Caco-2 (cell line): ENCODE measurements at regions not wholly inside any gene's neighbourhood (a gene's known extent, or its start where the extent isn't known, plus 50 kb on each side); places are given as distances from the start of the nearest gene placed in this dataset.

Experiments used
- BruUV-seq: library from RNA; stranded (reverse); fragments of 400-500 nt; replicated peaks from 2 replicates; lab custom pipeline; 2021; lab: Mats Ljungman, UMichigan
- CTCF ChIA-PET: fragments of 300-600 bp; sonication (Branson Sonifier 250); formaldehyde crosslinking; loops from one replicate; lab custom pipeline; 2022; ENCODE audit warnings: antibody characterized with exemption; lab: Charles Lee
- POLR2A ChIA-PET: fragments of 300-600 bp; sonication (Branson Sonifier 250); formaldehyde crosslinking; loops from one replicate; lab custom pipeline; 2022; ENCODE audit warnings: antibody characterized with exemption; lab: Charles Lee
- DNase-seq, 2 experiments: peaks; one replicate each; pipeline versions ENCODE4 v3.0.0 to v3.0.0-alpha.2; 2020 to 2022
- H3K27me3 ChIP-seq: replicated peaks from 2 replicates; pipeline ENCODE4 v1.6.0; 2011; ENCODE audit warnings: low read length; ENCODE audit not compliant: control insufficient read depth, insufficient read depth
- H3K36me3 ChIP-seq: 2 replicates; pipeline ENCODE4 v1.5.1; 2011; ENCODE audit warnings: low read length; ENCODE audit not compliant: control insufficient read depth, insufficient read depth
- H3K4me1 ChIP-seq: fragments of 250-450 bp; sonication (Bioruptor Pico); 2 replicates; pipeline ENCODE4 v1.5.1; 2020; ENCODE audit warnings: mild to moderate bottlenecking
- H3K4me3 ChIP-seq: 2 replicates; pipeline ENCODE4 v1.5.1; 2011; ENCODE audit warnings: low read depth, mild to moderate bottlenecking, control low read depth, low read length
- H3K9me3 ChIP-seq: fragments of 250-450 bp; sonication (Bioruptor Pico); 2 replicates; pipeline ENCODE4 v1.5.1; 2020; ENCODE audit warnings: mild to moderate bottlenecking, moderate library complexity
- H3K27ac Mint-ChIP-seq: one replicate; pipeline ENCODE4 v1.8.0; 2022; ENCODE audit warnings: mixed read lengths; ENCODE audit not compliant: unreplicated experiment
- H3K27me3 Mint-ChIP-seq: one replicate; pipeline ENCODE4 v1.8.0; 2022; ENCODE audit warnings: mixed read lengths; ENCODE audit not compliant: insufficient read depth, unreplicated experiment
- H3K36me3 Mint-ChIP-seq: one replicate; pipeline ENCODE4 v1.8.0; 2022; ENCODE audit warnings: mild to moderate bottlenecking, mixed read lengths; ENCODE audit not compliant: insufficient read depth, unreplicated experiment
- H3K4me1 Mint-ChIP-seq: one replicate; pipeline ENCODE4 v1.8.0; 2022; ENCODE audit warnings: low read depth, mixed read lengths; ENCODE audit not compliant: unreplicated experiment
- H3K4me3 Mint-ChIP-seq: one replicate; pipeline ENCODE4 v1.8.0; 2022; ENCODE audit warnings: mild to moderate bottlenecking, moderate library complexity, mixed read lengths; ENCODE audit not compliant: unreplicated experiment
- H3K9me3 Mint-ChIP-seq: one replicate; pipeline ENCODE4 v1.8.0; 2022; ENCODE audit warnings: mixed read lengths; ENCODE audit not compliant: unreplicated experiment
- intact Hi-C: fragments of 100-400 bp; cut with micrococcal nuclease; formaldehyde crosslinking; loops from one replicate; pipeline ENCODE4 v1.10.0; 2022; ENCODE audit not compliant: unreplicated experiment
- TF ChIP-seq, protein P1 (sequence below), 2 experiments: fragments of 200-600 bp in 1 of 2; IDR thresholded peaks; 1 replicate in 1 of 2; 2 replicates in 1 of 2; pipeline versions ENCODE4 v1.5.1 to v1.8.0; 2011 to 2022; ENCODE audit warnings: antibody characterized with exemption in 1 of 2, control low read depth in 1 of 2, inconsistent platforms in 1 of 2, low read depth in 1 of 2, low read length in 1 of 2, mild to moderate bottlenecking in 1 of 2, moderate library complexity in 1 of 2; ENCODE audit not compliant: insufficient read depth in 1 of 2, severe bottlenecking in 1 of 2, unreplicated experiment in 1 of 2

DNA sequence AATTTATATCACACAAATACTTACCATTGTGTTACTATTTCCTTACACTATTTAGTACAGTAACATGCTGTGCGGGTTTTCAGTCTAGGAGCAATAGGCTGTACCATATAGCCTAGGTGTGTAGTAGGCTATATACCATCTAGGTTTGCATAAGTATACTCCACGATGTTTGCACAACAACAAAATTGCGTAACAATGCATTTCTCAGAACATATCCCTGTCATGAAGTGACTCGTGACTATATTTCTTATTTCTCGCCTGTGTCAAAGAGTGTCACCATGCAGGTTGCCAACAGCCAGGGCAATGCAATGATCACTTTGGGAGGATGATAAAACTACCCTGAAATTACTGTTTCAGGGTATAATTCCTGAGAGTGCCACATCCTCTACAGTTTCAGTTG, 65.6 kb upstream of the CD180 start:
- no peak overlapping the region for H3K4me3 Mint-ChIP-seq
- H3K36me3 Mint-ChIP-seq, result no peaks in the 10 kb centered on the region
- ChIA-PET POLR2A (no interaction called here), CTCF (no interaction called here)
- H3K27ac Mint-ChIP-seq, result no peak overlapping the region
- Histone ChIP-seq H3K9me3 (no peaks in the 10 kb centered on the region), H3K4me1 (peaks cover 9% of the 10 kb centered on the region), H3K27me3 (no peaks in the 10 kb centered on the region), H3K36me3 (no peaks in the 10 kb centered on the region), H3K4me3 (no peak overlapping the region)
- no peak for DNase-seq
- TF ChIP-seq, protein P1, sequence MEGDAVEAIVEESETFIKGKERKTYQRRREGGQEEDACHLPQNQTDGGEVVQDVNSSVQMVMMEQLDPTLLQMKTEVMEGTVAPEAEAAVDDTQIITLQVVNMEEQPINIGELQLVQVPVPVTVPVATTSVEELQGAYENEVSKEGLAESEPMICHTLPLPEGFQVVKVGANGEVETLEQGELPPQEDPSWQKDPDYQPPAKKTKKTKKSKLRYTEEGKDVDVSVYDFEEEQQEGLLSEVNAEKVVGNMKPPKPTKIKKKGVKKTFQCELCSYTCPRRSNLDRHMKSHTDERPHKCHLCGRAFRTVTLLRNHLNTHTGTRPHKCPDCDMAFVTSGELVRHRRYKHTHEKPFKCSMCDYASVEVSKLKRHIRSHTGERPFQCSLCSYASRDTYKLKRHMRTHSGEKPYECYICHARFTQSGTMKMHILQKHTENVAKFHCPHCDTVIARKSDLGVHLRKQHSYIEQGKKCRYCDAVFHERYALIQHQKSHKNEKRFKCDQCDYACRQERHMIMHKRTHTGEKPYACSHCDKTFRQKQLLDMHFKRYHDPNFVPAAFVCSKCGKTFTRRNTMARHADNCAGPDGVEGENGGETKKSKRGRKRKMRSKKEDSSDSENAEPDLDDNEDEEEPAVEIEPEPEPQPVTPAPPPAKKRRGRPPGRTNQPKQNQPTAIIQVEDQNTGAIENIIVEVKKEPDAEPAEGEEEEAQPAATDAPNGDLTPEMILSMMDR (IDR thresholded peaks at IDR 0.05; ENCODE audit: insufficient read depth in 1 of 2, low read depth in 1 of 2, low read length in 1 of 2, severe bottlenecking in 1 of 2, unreplicated experiment in 1 of 2), result no peak
- peaks cover 3% of the 10 kb centered on the region for H3K27me3 Mint-ChIP-seq
- no peaks in the 10 kb centered on the region for H3K4me1 Mint-ChIP-seq
- no peaks in the 10 kb centered on the region for H3K9me3 Mint-ChIP-seq
- intact Hi-C loops, result no loop called here
- BruUV-seq, result no TSS peak

DNA sequence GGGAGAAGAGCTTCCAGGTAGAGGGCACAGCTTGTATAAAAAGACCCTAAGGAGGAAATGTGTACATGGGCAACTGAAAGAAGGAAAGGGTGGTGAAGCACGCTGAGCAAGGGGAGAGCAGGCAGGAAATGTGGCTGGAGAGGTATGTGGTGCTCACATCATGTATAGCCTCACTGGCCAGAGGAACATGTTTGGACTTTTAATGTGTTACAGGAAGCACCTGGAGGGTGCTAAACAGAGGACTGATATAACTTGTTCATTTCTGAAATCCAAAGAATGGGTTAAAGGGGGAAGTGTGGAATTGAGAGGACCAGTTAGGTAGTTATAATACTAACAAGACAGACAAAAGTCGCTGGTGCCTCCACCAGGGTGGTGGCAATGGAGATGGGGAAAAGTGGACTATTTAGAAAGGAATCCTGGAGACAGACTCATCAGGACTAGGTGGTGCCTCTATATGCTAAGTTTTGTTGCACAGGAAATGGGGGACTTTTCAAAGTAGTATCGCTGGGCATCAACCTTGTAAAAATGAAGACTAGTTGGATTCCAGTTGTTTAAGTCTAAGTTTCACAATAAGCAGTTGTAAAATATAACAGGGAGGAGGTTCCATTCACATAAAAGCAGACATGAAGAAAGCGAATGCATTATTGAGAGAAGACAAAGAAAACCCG, 63.1 kb upstream of the CD180 start:
- no TSS peak for BruUV-seq
- H3K27me3 Mint-ChIP-seq, result peaks cover 3% of the 10 kb centered on the region
- no peaks in the 10 kb centered on the region for H3K36me3 Mint-ChIP-seq
- intact Hi-C loops, result no loop called here
- H3K4me1 Mint-ChIP-seq, result no peaks in the 10 kb centered on the region
- no peak overlapping the region for H3K27ac Mint-ChIP-seq
- no peaks in the 10 kb centered on the region for H3K27me3 ChIP-seq
- no peaks in the 10 kb centered on the region for H3K4me1 ChIP-seq
- DNase-seq, result no peak
- POLR2A ChIA-PET, result no interaction called here
- H3K9me3 ChIP-seq, result no peaks in the 10 kb centered on the region
- no peak overlapping the region for H3K4me3 Mint-ChIP-seq
- CTCF ChIA-PET, result no interaction called here
- no peaks in the 10 kb centered on the region for H3K9me3 Mint-ChIP-seq
- TF ChIP-seq, protein P1 (IDR thresholded peaks at IDR 0.05; ENCODE audit: insufficient read depth in 1 of 2, low read depth in 1 of 2, low read length in 1 of 2, severe bottlenecking in 1 of 2, unreplicated experiment in 1 of 2), result no peak
- H3K36me3 ChIP-seq, result no peaks in the 10 kb centered on the region
- no peak overlapping the region for H3K4me3 ChIP-seq

DNA sequence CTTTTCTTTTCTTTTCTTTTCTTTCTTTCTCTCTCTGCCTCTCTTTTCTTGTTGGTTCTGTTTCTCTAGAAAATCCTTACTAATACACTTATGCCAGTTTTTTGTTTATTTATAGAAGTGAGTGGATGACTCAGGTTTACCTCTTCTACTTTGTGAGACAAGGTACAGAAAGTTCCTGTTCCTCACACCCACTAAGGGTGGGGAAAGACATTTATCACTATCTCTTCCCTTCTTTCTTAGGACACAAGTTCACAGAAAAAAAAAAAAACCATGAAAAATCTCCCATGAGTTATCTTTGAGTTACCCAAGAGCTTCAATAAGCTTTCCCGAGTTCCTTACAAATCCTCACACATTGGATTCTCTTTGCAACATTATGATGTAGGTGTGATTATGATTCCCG, 60.9 kb upstream of the CD180 start:
- Histone ChIP-seq H3K4me1 (no peaks in the 10 kb centered on the region), H3K9me3 (no peaks in the 10 kb centered on the region), H3K36me3 (no peaks in the 10 kb centered on the region), H3K27me3 (no peaks in the 10 kb centered on the region), H3K4me3 (no peak overlapping the region)
- no peaks in the 10 kb centered on the region for H3K4me1 Mint-ChIP-seq
- H3K36me3 Mint-ChIP-seq, result no peaks in the 10 kb centered on the region
- POLR2A ChIA-PET, result no interaction called here
- no peak for DNase-seq
- intact Hi-C loops, result no loop called here
- peaks cover 3% of the 10 kb centered on the region for H3K27me3 Mint-ChIP-seq
- H3K9me3 Mint-ChIP-seq, result no peaks in the 10 kb centered on the region
- CTCF ChIA-PET, result no interaction called here
- TF ChIP-seq, protein P1 (IDR thresholded peaks at IDR 0.05; ENCODE audit: insufficient read depth in 1 of 2, low read depth in 1 of 2, low read length in 1 of 2, severe bottlenecking in 1 of 2, unreplicated experiment in 1 of 2), result no peak
- no peak overlapping the region for H3K4me3 Mint-ChIP-seq
- BruUV-seq, result no TSS peak
- no peak overlapping the region for H3K27ac Mint-ChIP-seq
